ENCODE measurements at regions not wholly inside any gene's neighbourhood (a gene's known extent, or its start where the extent isn't known, plus 50 kb on each side); places are given as distances from the start of the nearest gene placed in this dataset.
"Not testable (repeated sequence)": the region's sequence is repeated elsewhere in the genome, so short reads cannot be mapped to it uniquely, and the experiment has no call there.

DNA sequence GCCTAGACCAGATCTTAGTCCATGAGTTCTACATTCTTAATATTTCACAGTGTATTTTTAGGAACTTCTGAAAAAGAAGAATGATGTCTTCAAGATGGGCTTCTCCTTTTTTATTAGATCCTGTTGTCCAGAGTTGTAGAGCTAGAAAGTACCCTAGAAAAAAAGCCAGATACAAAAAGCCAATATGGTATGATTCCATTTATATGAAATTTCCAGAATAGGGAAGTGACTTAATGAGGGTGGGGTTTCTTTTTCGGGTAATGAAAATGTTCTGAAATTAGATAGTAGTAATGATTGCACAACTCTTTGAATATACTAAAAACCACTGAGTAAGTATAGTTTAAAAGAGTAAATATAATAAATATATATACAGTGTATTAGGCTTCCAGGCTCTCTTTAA is 116.9 kb downstream of the NFKBIZ start:
- DNase-seq (ENCODE audit: low spot score in 2 of 2) = no peak
- in situ Hi-C loops (cut with MboI; ENCODE audit: low sequenced_read_pairs) = no loop called here
- Histone ChIP-seq H3K4me3 (no peak overlapping the region), H3K36me3 (replicated peaks) (no peaks in the 10 kb centered on the region), H3K27me3 (ENCODE audit: low read depth) (no peaks in the 10 kb centered on the region), H3K9me3 (no peaks in the 10 kb centered on the region), H3K4me1 (no peaks in the 10 kb centered on the region)

DNA sequence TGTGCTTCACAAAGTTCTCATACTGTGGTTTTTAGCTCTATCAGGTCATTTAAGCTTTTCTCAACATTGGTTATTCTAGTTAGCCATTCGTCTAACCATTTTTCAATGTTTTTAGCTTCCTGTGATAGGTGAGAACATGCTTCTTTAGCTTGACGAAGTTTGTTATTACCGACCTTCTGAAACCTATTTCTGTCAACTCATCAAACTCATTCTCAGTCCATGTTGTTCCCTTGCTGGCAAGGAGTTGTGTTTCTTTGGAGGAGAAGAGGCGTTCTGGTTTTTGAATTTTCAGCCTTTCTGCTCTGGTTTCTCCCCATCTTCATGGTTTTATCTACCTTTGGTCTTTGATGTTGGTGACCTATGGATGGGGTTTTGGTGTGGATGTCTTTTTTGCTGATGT is 120.9 kb downstream of the NFKBIZ start:
- DNase-seq (ENCODE audit: low spot score in 2 of 2) = no peak
- H3K36me3 ChIP-seq (replicated peaks) = no peaks in the 10 kb centered on the region
- H3K27me3 ChIP-seq (ENCODE audit: low read depth) = no peaks in the 10 kb centered on the region
- in situ Hi-C loops (cut with MboI; ENCODE audit: low sequenced_read_pairs) = no loop called here
- H3K9me3 ChIP-seq = no peaks in the 10 kb centered on the region
- no peak overlapping the region for H3K4me3 ChIP-seq
- H3K4me1 ChIP-seq = no peaks in the 10 kb centered on the region

DNA sequence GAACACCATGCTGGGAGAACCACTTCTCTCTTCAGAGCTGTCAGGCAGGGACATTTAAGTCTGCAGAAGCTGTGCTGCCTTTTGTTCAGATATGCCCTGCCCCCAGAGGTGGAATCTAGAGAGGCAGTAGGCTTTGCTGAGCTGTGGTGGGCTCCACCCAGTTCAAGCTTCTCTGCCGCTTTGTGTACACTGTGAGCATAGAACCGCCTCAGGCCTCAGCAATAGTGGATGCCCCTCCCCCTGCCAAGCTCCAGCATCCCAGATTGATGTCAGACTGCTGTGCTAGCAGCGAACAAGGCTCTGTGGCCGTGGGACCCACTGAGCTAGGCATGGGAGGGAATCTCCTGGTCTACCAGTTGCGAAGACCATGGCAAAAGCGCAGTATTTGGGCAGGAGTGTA is 121.6 kb downstream of the NFKBIZ start:
- DNase-seq (ENCODE audit: low spot score in 2 of 2) = peak in 1 of 2 experiments; percentile 32
- Histone ChIP-seq H3K4me3 (no peak overlapping the region), H3K4me1 (no peaks in the 10 kb centered on the region), H3K27me3 (ENCODE audit: low read depth) (no peaks in the 10 kb centered on the region), H3K9me3 (no peaks in the 10 kb centered on the region), H3K36me3 (replicated peaks) (no peaks in the 10 kb centered on the region)
- in situ Hi-C loops (cut with MboI; ENCODE audit: low sequenced_read_pairs) = no loop called here

DNA sequence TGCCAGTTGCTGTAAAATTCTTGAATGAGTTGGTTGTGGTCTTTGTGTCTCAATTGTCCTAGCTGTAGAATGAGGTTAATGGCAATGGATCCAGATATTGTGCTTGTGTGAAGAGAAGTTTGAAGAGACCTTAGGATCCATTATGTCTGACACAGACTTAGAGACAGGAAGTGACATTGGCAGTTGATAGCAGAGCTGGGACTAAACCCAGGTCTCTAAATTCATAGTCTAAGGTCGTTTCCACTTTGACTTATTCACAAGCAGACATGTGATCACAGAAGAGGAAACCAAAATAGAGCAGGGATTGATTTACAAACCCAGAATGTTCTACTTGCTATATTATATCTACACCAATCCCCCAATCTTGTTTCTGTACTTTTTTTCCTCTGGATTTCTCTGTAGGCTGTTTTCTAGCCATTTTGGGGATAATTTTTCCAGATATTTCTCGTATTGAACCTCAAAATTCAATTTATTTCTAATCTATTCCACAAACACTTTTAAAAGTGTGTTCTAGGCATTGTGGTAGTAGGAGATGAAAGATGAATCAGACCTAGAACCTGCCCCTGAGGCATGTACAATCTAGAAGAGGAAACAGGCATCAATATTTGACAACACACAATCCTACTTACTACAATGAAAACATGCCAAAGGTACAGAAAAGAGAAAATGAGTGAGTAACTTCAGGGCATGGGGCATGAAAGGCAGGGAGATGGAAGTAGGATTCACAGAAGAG is 123.3 kb downstream of the NFKBIZ start:
- Histone ChIP-seq H3K36me3 (replicated peaks) (no peaks in the 10 kb centered on the region), H3K4me3 (no peak overlapping the region), H3K9me3 (no peaks in the 10 kb centered on the region), H3K4me1 (no peaks in the 10 kb centered on the region), H3K27me3 (ENCODE audit: low read depth) (no peaks in the 10 kb centered on the region)
- no peak for DNase-seq (ENCODE audit: low spot score in 2 of 2)
- in situ Hi-C loops (cut with MboI; ENCODE audit: low sequenced_read_pairs) = no loop called here

DNA sequence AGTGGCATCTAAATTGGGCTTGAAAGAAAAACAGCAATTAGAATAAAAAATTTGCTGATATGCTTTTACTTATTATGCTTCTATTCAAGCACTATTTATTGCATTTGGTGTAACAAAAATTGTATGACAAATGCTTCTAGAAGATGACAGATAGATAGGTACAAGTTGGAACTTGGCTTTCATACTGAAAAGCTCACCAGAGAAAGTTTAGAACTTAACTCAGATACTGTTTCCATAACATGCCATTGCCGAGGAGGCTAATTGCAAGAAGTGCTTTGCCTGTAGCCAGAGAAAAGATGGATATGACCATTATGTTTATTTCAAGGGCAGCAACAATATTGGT is 123.8 kb downstream of the NFKBIZ start:
- in situ Hi-C loops (cut with MboI; ENCODE audit: low sequenced_read_pairs) = no loop called here
- H3K27me3 ChIP-seq (ENCODE audit: low read depth) = no peaks in the 10 kb centered on the region
- no peak overlapping the region for H3K4me3 ChIP-seq
- DNase-seq (ENCODE audit: low spot score in 2 of 2) = no peak
- H3K9me3 ChIP-seq = no peaks in the 10 kb centered on the region
- H3K4me1 ChIP-seq = no peaks in the 10 kb centered on the region
- no peaks in the 10 kb centered on the region for H3K36me3 ChIP-seq (replicated peaks)

DNA sequence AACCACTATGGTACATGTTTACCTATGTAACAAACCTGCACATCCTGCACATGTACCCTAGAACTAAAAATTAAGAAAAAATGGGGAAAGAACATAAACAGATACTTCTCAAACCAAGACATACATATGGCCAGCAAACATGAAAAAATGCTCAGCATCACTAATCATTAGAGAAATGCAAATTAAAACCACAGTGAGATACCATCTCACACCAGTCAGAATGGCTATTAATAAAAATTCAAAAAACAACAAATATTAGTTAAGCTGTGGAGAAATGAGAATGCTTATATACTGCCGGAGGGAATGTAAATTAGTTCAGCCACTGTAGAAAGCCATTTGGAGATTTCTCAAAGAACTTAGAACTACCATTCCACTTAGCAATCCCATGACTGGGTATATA is 126.1 kb downstream of the NFKBIZ start:
- not testable (repeated sequence) for H3K36me3 ChIP-seq (replicated peaks)

DNA sequence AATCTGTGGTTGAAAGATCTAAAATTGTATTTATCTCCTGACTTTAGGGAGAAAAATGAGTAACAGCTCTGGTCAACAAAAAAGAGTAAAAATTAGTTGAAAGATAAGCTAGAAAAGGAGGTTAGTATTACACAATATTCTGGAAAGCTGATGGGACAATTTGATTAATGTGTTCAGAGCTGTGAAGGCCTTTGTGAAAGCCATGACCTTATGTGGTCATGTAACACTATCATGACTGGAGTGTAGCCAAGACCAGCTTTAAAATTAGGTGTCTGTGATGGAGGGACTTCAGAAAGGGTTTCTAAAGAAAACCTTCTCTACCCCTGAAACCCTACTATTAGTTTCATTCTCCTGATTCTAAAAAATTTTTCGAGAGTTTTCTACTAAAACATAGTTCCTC is 127.2 kb downstream of the NFKBIZ start:
- Histone ChIP-seq H3K9me3 (no peaks in the 10 kb centered on the region), H3K36me3 (replicated peaks) (no peaks in the 10 kb centered on the region), H3K27me3 (ENCODE audit: low read depth) (peaks cover 7% of the 10 kb centered on the region; the same call in 1 of the 2 replicates), H3K4me1 (no peaks in the 10 kb centered on the region), H3K4me3 (no peak overlapping the region)
- in situ Hi-C loops (cut with MboI; ENCODE audit: low sequenced_read_pairs) = no loop called here
- DNase-seq (ENCODE audit: low spot score in 2 of 2) = no peak

More for the DNA sequence above, 126.1 kb downstream of the NFKBIZ start:
- H3K4me3 ChIP-seq; H3K9me3 ChIP-seq; in situ Hi-C loops (cut with MboI; ENCODE audit: low sequenced_read_pairs); H3K27me3 ChIP-seq (ENCODE audit: low read depth); DNase-seq (ENCODE audit: low spot score in 2 of 2); H3K4me1 ChIP-seq: not testable (repeated sequence)

DNA sequence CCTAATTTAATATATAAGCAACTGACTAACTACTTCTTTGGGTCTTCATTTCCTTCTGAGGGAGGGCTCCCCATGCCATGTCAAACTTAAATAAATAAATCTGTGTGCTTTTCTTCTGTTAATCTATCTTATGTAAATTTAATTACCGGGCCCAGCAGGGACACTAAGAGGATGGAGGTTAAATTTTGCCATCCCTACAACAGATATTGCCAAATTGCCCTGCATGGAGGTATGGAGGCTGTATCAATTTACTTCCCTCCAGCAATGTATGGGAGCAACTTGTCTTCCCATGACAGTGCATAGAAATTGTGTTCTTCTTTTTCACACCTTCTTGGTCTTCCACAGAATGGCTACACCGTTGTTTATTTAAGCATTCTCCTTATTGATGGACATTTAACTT is 129.0 kb downstream of the NFKBIZ start:
- Histone ChIP-seq H3K9me3 (no peaks in the 10 kb centered on the region), H3K27me3 (ENCODE audit: low read depth) (peaks cover 7% of the 10 kb centered on the region; the same call in 1 of the 2 replicates), H3K4me1 (no peaks in the 10 kb centered on the region), H3K4me3 (no peak overlapping the region), H3K36me3 (replicated peaks) (no peaks in the 10 kb centered on the region)
- no peak for DNase-seq (ENCODE audit: low spot score in 2 of 2)
- in situ Hi-C loops (cut with MboI; ENCODE audit: low sequenced_read_pairs) = no loop called here

DNA sequence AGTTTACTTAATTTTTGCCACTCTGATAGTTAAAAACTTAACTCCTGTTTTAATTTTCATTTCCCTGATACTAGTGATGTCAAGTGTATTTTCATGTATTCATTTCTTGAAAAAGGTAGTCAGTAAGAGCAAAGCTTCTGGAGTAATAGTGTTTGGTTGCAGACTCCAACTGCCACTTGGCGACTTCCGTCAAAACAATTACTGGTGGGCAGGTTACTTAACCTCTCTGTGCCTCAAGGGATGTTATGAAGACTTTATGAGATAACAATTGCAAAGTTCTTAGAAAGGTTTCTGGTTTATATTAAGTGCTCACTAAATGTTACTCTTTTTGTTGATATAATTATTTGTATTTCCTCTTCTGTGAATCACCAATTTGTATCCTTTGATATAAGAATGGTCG is 129.7 kb downstream of the NFKBIZ start:
- no peaks in the 10 kb centered on the region for H3K9me3 ChIP-seq
- H3K27me3 ChIP-seq (ENCODE audit: low read depth) = peaks cover 7% of the 10 kb centered on the region; the same call in 1 of the 2 replicates
- DNase-seq (ENCODE audit: low spot score in 2 of 2) = no peak
- in situ Hi-C loops (cut with MboI; ENCODE audit: low sequenced_read_pairs) = no loop called here
- no peaks in the 10 kb centered on the region for H3K36me3 ChIP-seq (replicated peaks)
- H3K4me3 ChIP-seq = no peak overlapping the region
- no peaks in the 10 kb centered on the region for H3K4me1 ChIP-seq

DNA sequence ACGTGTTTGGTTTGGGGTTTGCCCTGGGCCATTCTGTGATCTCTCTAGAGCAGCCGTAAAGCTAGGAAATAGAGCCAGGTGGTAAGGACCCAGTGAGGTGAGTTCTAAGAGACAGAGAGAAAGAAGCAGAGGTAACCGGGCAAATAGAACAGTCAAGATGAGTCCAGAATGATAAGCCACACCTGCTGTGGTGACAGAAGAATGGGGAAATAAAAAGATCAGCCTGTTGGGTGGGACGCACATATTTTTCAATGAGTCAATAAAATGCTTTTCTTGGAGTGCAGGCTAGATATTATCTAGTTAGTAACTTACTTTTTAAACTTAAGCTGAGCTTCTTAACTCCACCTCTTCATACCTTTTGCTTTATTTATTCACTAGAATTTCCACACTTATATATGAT is 135.0 kb downstream of the NFKBIZ start:
- no peak overlapping the region for H3K4me3 ChIP-seq
- H3K9me3 ChIP-seq = no peaks in the 10 kb centered on the region
- no peak for DNase-seq (ENCODE audit: low spot score in 2 of 2)
- H3K27me3 ChIP-seq (ENCODE audit: low read depth) = peaks cover under 1% of the 10 kb centered on the region; the same call in 1 of the 2 replicates
- in situ Hi-C loops (cut with MboI; ENCODE audit: low sequenced_read_pairs) = no loop called here
- no peaks in the 10 kb centered on the region for H3K36me3 ChIP-seq (replicated peaks)
- no peaks in the 10 kb centered on the region for H3K4me1 ChIP-seq

DNA sequence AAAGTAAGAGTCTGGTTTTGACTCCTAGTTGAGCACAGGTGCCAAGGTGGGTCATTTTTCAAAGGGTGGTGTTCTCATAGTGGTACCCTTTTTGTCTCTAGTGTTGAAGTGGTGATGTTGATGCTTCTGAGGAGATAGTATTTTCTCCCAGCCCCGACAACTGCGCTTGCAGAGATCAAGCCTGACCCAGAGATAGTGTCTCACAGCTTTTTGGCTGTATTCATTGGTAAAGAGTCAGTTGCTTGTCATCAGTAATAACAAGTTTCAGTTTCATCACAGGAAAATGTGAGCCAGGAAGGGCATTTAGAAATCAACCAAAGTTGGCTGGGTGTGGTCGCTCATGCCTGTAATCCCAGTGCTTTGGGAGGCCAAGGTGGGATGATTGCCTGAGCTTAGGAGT is 139.3 kb downstream of the NFKBIZ start:
- no peak for DNase-seq (ENCODE audit: low spot score in 2 of 2)
- Histone ChIP-seq H3K4me1 (no peaks in the 10 kb centered on the region), H3K4me3 (no peak overlapping the region), H3K27me3 (ENCODE audit: low read depth) (no peaks in the 10 kb centered on the region), H3K36me3 (replicated peaks) (no peaks in the 10 kb centered on the region), H3K9me3 (no peaks in the 10 kb centered on the region)
- in situ Hi-C loops (cut with MboI; ENCODE audit: low sequenced_read_pairs) = no loop called here

DNA sequence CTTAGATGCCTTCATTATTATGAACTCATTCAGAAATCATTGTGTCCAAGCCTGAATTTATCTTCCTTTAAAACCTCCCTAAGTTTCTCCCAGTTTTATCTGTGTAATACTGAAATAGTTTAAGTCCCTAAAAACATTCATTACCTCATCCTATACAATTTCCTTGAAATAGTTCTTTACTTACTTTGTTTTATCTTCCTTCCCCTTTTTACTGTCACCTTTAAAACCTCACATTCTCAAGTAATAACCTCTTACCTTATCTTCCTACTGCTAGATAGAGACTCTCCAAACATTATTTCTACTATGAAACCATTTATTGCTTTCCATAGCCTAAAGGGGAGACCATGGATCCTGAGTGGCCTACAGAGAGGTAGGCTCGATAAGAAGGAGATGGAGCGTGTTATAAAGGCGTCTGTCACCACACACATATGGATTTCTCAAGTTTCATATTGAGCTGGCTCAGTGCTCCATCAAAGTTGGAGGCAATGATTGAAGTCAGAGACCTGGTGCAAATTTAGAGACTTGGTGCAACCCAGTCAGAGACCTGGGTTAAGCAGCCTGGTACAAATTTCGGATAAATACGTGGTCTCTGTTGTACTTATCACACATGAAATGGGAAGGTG is 140.4 kb downstream of the NFKBIZ start:
- DNase-seq (ENCODE audit: low spot score in 2 of 2) = no peak
- H3K4me3 ChIP-seq = no peak overlapping the region
- no peaks in the 10 kb centered on the region for H3K4me1 ChIP-seq
- in situ Hi-C loops (cut with MboI; ENCODE audit: low sequenced_read_pairs) = no loop called here
- H3K27me3 ChIP-seq (ENCODE audit: low read depth) = no peaks in the 10 kb centered on the region
- no peaks in the 10 kb centered on the region for H3K36me3 ChIP-seq (replicated peaks)
- H3K9me3 ChIP-seq = no peaks in the 10 kb centered on the region

DNA sequence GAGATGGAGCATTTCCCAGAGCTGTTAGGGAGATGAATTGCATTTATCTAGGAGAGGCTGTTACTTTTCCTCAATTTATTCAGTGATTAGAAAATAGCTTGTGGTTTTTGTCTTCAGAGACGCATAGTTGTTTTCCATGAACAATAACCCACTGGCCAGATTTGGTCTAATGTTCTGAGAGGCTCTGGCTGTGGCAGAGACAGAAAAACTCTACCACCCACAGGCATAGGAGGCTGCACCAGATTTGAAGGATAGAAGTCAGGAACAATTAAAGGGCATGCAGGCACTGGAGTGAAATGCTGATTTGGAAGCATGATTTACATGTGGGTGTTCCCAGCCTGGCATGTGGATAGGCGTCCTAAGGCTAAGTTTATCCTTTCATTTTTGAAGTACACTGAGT is 143.5 kb downstream of the NFKBIZ start:
- H3K4me1 ChIP-seq = no peaks in the 10 kb centered on the region
- no peaks in the 10 kb centered on the region for H3K36me3 ChIP-seq (replicated peaks)
- no peak overlapping the region for H3K4me3 ChIP-seq
- H3K27me3 ChIP-seq (ENCODE audit: low read depth) = no peaks in the 10 kb centered on the region
- no peak for DNase-seq (ENCODE audit: low spot score in 2 of 2)
- no peaks in the 10 kb centered on the region for H3K9me3 ChIP-seq
- in situ Hi-C loops (cut with MboI; ENCODE audit: low sequenced_read_pairs) = no loop called here

DNA sequence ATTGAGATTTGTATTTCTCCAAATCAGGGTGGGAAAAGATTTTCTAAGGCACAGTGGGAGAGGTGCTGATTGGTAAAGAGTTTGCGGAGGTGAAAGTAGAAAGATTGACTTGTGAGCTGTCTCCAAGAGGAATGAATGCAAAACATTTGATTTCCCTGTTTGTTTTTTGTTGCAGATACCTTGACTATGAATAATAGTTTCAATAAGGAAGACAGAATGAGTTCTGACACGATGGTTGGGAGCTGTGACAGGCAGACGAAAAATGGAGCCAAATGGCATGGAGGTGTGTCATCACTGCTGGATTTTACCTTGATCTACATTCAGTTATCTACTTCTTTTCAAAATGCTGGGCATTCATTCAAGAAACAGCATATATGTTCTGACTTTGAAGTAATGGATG is 145.1 kb downstream of the NFKBIZ start:
- in situ Hi-C loops (cut with MboI; ENCODE audit: low sequenced_read_pairs) = no loop called here

More for the DNA sequence above, 145.1 kb downstream of the NFKBIZ start:
- no peaks in the 10 kb centered on the region for H3K36me3 ChIP-seq (replicated peaks)
- DNase-seq (ENCODE audit: low spot score in 2 of 2) = no peak
- no peaks in the 10 kb centered on the region for H3K9me3 ChIP-seq
- H3K4me3 ChIP-seq = no peak overlapping the region
- H3K4me1 ChIP-seq = no peaks in the 10 kb centered on the region
- H3K27me3 ChIP-seq (ENCODE audit: low read depth) = no peaks in the 10 kb centered on the region
